ENCODE measurements at regions not wholly inside any gene's neighbourhood (a gene's known extent, or its start where the extent isn't known, plus 50 kb on each side); places are given as distances from the start of the nearest gene placed in this dataset.
"Not testable (repeated sequence)": the region's sequence is repeated elsewhere in the genome, so short reads cannot be mapped to it uniquely, and the experiment has no call there.

DNA sequence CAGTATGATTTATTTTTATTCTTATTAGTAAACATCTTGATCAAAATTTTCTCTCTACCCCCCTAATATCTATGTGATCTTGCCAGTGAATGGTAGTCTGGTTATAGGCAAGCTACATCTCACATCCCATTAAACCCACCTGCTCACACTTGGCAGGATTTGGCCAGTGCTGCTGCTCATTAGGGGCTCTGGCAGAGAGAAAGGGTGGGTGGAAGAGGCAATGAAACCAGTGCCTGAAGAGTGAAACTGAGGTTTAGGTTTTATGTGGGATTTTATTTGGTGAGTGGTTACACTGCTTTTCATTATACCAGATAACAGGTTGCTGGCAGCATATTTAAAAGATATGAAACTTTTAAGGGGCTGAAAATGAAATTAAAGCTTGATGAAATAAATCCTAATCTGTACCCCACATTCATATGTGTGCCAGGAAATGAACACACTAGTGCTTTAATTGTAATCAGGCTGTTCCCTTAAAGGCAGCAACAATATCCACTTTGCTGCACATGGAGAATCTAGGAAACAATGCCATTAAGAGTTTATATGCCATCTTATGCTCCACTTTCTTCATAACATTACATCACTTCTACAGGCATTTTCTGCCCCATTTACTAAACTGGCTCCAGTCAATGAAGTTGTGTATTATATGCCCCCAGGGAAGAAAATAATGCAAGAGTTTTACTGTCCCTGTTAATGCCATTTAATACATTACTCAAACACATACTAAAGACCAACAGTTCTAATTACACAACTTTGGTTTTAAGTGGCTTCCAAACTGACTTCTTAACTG, 688.7 kb downstream of the MECOM start:
- DNase-seq, result no peak

DNA sequence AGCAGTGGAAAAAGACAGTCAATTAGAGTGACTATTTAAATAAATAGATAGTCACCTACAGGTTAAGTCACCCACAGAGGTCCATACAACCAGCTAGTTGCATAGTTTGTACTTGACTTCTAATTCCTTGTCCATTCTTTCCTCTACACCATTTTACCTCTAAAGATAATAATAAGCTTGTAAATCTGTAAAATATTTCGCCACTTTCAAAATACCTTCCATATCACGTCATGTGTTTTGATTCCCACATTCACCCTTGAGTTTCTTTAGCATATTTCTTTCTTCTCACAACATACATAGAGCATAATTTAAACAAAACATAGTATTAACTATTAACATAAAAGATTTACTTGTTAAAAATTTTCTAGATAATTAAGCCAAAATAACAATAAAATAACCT, 689.6 kb downstream of the MECOM start:
- no peak for DNase-seq

DNA sequence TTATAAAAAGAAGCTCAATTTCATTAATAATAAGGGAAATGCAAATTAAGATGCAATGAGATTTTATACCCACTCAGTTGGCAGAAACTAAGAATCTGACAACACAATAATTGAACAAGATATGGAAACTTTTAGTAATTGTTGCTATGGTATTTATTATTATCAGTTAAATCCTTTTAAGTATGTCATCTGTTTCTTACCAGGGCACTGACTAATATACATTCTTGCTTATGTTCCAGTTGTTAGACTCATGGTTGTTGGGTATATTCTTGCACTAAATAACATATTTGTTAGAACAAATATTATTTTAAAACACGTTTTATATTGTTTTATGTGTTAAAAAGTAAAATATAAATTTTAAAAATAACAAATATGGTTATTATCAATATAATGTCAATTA, 690.3 kb downstream of the MECOM start:
- DNase-seq, result no peak

DNA sequence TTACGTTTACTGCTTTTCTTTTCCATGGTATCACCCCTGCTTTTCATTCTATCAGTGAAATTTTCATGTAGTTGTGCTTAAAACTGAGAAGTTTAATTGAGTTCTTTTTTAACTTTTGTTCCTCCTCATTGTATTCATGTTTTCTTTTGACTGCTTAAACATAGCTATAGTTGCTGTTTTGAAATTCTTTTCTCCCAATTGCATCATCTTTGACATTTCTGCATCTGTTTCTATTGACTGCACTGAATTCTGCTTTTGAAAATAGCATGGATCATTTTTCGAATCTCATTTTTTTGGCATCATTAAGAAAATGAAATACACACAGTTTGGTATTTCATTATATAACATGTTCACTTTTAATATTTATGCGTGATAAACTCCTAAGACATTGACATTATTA, 694.9 kb downstream of the MECOM start:
- DNase-seq, result no peak

DNA sequence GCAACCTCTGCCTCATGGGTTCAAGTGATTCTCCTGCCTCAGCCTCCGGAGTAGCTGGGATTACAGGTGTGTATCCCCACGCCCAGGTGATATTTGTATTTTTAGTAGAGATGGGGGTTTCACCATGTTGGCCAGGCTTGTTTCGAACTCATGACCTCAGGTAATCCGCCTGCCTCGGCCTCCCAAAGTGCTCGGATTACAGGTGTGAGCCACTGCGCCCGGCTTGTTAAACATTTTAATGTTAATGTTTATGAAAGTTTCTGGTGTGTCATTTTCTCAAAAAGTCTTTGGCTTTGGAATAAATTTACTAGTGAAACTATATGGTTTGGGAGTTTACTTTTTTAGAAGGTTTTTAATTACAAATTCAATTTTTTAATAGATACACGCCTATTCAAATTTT, 698.8 kb downstream of the MECOM start:
- no peak for DNase-seq

DNA sequence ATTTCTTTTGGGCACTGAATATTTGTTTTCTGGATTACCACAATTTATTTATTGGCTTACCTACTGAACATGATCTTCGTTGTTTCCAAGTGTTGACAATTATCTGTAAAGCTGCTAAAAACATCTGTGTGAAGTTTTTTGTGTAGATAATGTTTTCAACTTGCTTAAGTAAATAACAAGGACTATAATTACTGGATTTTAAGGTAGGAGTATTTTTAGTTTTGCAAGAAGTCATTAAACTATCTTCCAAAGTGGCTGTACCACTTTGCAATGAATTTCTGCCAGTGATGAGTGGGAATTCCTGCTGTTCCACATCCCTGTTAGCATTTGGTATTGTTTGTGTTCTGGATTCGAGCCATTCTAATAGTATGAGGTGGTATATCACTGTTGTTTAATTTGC, 702.2 kb downstream of the MECOM start:
- DNase-seq, result no peak

DNA sequence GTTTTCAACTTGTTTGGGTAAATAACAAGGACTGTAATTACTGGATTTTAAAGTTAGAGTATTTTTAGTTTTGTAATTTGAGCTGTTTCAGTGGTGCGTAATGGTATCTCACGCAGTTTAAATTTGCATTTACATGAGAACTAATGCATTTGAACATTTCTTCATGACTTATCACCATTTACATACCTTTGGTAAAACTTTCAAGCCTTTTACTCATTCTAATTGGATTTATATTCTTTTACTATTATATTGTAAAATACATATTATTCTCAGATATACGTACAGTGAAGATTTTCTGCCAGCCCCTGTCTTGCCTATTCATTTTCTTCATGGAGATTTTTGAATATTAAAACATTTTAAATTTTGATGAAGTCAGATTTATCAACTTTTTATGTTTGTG, 703.8 kb downstream of the MECOM start:
- DNase-seq, result no peak

DNA sequence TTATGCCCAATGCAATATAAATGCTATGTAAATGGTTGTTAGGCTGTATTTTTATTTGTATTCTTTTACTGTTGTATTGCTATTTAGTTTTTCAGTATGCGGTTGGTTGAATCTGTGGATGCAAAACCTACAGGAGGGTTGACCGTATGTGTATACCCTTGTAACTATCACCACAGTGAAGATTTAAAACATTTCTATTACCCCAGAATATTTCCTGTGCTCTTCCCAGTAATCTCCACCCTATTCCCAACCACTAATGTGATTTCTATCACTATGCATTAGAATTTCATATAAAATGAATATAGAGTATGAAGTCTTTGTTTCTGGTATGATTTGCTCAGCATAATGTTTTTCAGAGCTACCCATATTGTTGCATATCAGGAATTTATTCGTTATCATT, 705.0 kb downstream of the MECOM start:
- no peak for DNase-seq

DNA sequence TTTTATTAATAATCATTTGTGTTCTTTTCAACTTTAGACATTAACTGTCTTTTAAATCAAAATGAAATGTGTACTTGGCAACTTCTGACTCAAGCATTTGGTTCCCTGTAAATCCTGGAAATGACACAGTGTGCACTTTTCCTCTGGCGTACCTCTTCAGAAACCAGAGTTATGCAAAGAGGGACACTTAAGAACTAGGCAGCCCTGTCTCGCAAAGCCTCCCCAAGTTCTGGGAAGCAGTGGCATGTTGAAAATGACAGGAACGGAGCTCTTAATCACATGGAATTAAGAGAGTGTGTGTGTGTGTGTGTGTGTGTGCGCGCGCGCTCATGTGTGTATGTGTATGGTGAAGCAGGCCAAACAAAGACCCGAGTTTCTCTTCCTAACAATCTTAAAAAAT, 707.4 kb downstream of the MECOM start:
- no peak for DNase-seq

DNA sequence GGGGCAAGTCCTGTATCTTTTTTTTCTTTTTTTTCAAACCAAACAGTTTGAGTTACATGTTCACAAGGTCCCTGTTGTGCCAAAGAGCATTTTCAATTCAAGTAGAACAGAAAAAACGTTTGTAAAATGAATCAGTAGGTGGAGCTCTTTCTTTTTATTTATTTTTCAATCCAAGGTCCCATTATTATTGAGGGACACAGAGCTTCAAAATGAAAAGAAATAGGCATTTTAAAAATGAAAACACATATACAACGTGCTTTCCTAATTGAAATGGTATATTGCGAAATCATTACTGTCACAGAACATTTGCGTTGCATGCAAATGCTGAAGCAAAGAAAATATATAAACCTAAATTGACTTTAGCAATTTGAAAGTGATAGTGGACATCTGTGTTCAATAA, 711.0 kb downstream of the MECOM start:
- DNase-seq, result no peak

DNA sequence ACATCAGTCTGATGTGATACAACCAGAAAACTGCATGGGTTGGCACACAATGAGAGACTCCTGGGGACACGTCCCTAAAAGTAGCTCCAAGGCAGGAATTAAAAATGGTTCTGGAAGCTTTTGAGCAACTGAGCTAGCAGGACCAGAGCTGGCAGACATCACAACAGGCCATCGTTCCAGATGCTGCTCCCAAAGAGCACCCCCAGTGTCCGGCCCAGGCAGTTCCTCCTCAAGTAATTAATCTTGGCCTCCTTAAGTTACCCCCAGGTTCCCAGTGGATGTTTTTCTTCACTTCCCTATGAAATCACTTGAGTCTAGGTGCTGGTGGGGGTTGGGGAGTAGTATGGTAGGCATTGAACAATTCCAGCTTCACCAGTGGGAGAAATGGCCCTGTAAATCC, 711.6 kb downstream of the MECOM start:
- no peak for DNase-seq

DNA sequence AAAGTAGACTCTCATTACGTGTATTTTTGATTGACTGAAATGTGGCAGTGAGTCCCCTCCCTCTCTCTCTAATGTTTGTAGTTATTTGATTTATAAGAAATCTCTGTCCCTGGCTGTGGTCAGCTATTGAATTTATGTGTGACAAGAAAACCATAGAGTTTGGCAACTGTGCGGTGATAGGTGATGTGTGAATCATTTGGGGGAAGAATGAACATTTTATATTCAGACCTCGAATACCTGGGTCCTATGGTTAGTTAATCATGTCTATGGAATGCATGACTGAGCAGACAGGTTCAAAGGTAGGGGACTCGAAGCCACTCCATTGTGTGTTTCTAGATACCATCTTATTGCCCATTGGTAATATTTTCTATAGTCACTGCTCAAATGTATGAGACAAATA, 712.1 kb downstream of the MECOM start:
- DNase-seq, result no peak

DNA sequence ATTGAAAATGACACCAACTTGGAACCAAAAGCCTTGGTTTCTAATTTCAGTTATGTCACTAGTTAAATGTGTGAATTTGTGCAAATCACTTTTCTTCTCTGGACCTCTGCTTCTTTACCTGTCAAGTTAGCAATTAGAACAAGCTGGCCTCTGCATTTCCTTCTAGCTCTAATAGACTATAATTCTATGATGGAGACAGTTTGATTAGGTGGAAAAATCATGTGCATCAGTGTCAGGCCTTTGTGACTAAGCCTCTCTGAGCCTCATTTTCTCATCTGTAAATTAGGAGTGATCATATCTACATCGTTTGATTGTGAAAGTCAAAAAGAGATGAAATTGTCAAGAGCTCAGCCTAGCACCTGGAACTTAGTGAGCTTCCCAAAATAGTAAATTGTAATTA, 712.9 kb downstream of the MECOM start:
- no peak for DNase-seq

DNA sequence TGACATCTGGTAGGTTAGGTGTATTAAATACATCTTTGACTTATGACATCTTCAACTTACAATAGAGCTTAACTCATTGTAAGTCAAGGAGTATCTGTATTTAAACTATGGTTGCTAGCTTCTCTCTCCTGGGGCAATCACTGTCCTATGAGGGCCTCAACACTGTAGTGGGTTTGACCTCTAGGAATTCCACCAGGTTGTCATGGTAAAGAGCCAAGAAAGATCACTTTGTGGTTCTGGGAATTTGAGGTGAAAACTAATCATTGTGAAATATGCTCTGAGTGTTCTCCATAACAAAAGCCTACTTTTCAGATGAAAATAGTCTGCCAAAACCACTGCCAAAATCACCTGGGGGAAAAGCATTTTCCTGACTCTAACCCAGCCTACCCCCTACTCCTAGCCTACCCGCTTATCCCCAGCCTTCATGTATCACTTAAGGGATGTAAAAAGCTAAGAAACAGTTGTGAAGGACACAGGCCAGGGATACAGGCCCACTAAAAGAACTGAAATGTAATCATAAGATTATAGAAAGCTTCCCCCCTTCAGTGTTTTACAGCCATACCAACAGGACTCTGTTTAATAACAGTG, 723.8 kb downstream of the MECOM start:
- DNase-seq, result no peak

DNA sequence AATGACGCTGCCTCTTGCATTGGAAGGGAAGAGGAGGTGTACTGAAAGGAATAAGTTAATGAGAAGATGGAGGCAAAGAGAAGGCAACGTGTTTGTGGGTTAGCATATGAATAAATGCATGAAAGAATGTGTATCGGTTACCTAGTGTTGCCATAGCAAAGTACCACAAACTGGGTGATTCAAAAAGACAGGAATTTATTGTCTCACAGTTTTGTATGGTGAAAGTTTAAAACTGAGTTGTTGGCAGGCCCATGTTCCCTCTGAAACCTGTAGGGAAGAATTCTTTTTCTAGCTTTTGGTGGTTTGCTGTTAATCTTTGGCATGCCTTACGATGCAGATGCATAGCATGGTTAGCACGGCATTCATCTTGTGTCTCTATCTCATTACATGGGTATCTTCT, 729.9 kb downstream of the MECOM start:
- DNase-seq, result no peak

DNA sequence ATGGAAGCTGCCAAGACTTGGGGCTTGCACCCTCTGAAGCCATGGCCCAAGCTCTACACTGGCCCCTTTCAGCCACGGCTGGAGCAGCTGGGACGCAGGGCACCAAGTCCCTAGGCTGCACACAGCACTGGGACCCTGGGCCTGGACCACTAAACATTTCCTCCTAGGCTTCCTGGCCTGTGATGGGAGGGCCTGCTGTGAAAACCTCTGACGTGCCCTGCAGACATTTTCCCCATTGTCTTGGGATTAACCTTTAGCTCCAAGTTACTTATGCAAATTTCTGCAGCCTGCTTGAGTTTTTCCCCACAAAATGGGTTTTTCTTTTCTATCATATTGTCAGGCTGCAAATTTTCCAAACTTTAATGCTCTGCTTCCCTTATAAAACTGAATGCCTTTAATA, 733.5 kb downstream of the MECOM start:
- DNase-seq, result not testable (repeated sequence)

DNA sequence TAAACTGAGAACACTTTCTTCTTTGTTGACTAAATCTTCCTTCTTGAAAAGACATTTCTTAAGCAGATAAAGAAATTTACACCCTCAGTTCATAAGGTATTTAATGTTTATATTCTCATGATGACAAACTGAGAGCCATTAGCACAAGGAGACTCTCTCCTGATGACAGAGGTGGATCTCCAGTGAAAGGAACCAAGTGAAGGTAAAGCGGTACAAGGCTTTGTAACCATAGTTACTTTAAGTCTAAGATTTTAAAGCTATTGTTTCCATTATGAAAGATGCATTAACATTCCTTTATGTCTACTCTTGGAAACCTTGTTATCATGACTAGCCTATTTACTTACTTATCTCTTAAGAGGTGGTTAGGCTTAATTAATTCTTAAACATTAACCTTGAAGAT, 737.1 kb downstream of the MECOM start:
- DNase-seq, result no peak

DNA sequence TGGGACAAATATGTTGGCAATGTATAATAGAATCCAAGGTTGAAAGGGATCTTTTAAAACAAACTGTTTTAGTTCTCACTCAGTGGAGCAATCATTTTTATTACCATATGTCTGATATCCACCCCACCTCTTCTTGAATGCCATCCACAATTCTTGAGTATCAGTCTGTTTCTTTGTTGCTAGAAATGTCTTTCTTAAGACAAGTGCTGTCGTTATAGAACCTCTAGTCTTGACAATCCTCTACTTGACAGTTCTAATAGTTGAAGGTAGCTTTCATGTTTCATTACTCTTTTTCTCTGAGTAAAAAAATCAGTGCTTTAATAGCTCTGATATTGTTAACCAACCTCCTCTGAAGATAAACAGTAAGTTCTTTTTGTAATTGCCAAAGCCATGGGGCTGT, 737.9 kb downstream of the MECOM start:
- no peak for DNase-seq

DNA sequence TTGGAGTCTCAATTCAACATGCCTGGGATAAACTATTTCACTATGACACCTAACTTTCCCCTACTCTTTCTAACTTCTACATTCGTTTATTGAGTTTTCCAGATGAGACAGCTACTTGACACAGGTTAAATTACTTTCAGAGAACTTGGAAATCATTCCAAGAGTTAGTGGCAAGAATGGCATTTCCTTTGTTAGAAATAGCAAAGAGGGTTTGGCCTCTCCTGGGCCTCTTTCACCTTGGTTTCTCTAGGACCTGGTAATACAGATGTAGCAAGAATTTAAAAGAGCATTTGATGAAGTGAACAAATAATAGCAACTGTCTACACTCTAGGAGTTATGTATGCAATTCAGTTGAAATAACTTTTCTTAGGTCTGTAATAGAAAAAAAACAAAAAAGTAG, 748.9 kb downstream of the MECOM start:
- no peak for DNase-seq

DNA sequence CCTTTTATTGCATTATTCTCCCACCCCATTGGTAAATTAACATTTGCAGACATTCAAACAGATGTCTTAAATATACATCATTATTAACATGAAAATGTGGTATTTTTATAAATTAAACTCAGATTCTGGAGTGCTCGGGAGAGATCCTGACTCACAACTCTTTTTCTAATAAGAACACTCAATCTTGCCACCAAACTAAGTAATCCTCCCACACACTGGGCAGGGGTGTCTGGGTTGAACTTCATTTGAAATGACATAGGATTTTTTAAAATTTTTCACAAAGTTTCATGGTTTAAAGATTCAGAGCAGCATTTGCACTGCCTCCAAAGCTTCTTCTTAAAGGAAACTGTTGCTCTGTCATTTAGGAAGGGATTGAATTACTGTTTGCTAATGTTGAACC, 754.3 kb downstream of the MECOM start:
- no peak for DNase-seq

DNA sequence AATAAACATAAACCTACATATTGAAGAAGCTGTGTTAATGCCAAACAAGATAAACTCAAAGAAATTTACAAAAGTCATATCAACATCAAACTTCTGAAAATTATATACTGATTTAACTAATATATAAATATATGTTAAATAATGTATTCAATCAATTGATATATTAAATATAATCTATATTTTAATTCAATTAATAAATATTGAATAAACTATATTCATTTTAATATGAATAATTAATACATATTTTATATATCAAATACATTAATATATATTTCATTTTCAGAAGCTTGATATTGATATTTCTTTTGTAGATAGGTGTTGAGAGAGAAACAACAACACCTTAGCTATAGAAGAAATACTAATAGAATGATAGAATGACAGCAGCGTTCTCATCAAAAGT, 768.1 kb downstream of the MECOM start:
- DNase-seq, result no peak

DNA sequence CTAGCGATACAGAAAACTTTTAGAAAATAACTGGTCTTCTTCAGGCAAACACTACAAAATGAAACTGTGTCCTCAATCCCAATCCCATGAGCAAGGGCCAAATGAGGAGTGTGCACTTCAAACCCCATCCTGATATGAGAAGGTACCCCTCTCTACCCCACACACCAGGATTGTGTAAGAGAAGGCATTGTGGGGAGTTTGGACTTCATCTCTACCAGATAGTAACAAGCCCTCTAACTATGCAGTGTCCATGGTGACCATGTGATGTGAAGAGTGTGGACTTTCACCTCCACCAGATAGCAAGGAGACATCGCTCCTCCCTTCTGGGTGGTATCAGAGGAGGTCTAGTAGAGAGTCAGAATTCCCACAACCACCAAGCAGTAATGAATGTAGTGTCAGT, 769.3 kb downstream of the MECOM start:
- DNase-seq, result no peak

DNA sequence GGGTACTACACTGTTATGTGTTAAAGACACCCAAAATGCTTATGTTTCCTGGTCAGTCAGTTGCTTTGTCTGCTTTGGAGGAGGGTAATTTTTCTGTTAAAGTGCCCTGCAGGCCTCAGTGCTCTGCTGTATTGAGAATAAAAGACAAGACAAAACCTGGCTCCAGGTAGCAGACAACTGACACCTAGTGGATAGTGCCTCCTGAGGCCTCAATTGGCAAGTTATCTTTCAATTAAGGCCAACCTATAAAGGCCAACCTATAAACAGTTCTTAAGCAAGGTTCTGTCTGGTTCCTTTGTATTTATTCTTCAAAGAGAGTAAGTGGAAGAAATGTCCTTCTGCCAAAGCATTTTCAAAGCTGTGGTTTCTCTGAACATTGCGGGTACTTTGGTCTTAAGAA, 773.8 kb downstream of the MECOM start:
- no peak for DNase-seq

DNA sequence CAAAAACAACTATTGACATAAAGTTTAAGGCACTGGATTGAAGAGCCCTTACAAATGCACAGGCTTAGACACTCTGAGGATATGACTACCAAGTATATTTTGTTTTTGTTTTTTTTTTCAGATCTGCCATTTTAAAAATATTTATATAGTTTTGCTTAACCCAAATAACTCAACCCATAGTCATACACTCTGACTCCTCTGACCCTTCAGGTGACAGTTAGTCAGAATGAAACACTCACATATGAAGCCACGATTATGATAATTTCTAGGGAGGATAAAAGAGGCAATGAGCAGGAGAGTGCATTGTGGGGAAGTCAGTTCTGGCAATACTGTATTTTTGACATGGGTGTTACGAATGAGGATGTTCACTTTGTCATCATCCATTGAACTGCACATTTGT, 774.7 kb downstream of the MECOM start:
- DNase-seq, result no peak

DNA sequence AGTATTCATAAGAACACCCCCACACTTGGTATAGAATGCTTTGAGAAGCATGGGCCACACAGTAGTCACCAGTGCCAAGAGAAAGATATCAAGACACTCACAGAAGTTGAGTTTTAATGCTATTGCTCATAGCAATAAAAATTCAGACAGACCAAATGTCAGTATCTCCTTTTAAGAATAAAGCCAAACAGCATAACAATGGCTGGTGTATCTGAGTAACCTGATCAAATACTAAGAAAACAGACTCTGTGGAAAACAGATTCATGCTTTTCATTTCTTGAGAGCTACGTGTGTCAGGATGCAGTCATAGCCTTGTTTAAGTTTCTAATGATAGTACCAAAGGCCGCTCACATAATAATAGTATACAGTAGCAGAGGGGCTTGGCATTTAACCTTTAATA, 778.5 kb downstream of the MECOM start:
- DNase-seq, result no peak
